OCI-LY1 (cell line): ENCODE measurements at regions not wholly inside any gene's neighbourhood (a gene's known extent, or its start where the extent isn't known, plus 50 kb on each side); places are given as distances from the start of the nearest gene placed in this dataset.

Source experiments
- H2AFZ ChIP-seq: fragments of 200-600 bp; sonication (generic), shearing (Covaris generic); 2 replicates; pipeline ENCODE4 v1.6.0; 2014; ENCODE audit warnings: antibody characterized with exemption, mild to moderate bottlenecking, low read length
- H3F3A ChIP-seq: fragments of 200-600 bp; sonication (generic), shearing (Covaris generic); 2 replicates; pipeline ENCODE4 v1.6.0; 2014; ENCODE audit warnings: mild to moderate bottlenecking, antibody characterized with exemption, low read length, moderate library complexity; ENCODE audit not compliant: insufficient read depth
- H3K27ac ChIP-seq: fragments of 200-600 bp; sonication (generic); 2 replicates; pipeline ENCODE4 v1.5.1; 2014; ENCODE audit warnings: low read length, mixed run types, mild to moderate bottlenecking, low read depth; ENCODE audit not compliant: poor library complexity, severe bottlenecking
- H3K27me3 ChIP-seq: fragments of 200-600 bp; sonication (generic); 2 replicates; pipeline ENCODE4 v1.6.0; 2014; ENCODE audit warnings: antibody characterized with exemption, mild to moderate bottlenecking, low read length, moderate library complexity; ENCODE audit not compliant: insufficient read depth
- H3K36me3 ChIP-seq: fragments of 200-600 bp; sonication (generic); 2 replicates; pipeline ENCODE4 v1.6.1; 2014; ENCODE audit warnings: mild to moderate bottlenecking, antibody characterized with exemption, low read length, moderate library complexity, mixed read lengths; ENCODE audit not compliant: insufficient read depth
- H3K4me1 ChIP-seq: fragments of 200-600 bp; sonication (generic); 2 replicates; pipeline ENCODE4 v1.5.1; 2014; ENCODE audit warnings: mild to moderate bottlenecking, low read length, moderate library complexity; ENCODE audit not compliant: insufficient read depth, severe bottlenecking
- H3K4me2 ChIP-seq: fragments of 200-600 bp; sonication (generic), shearing (Covaris generic); 2 replicates; pipeline ENCODE4 v1.6.1; 2014; ENCODE audit warnings: low read length
- H3K4me3 ChIP-seq: fragments of 200-600 bp; sonication (generic); 2 replicates; pipeline ENCODE4 v1.5.1; 2014; ENCODE audit warnings: low read length, low read depth, mild to moderate bottlenecking, mixed read lengths; ENCODE audit not compliant: poor library complexity, severe bottlenecking
- H3K79me2 ChIP-seq: fragments of 200-600 bp; shearing (Covaris generic); 2 replicates; pipeline ENCODE4 v1.6.1; 2016; ENCODE audit warnings: mixed run types, low read length, mixed read lengths; ENCODE audit not compliant: insufficient read depth
- H3K9ac ChIP-seq: fragments of 200-600 bp; sonication (generic), shearing (Covaris generic); 2 replicates; pipeline ENCODE4 v1.6.1; 2014; ENCODE audit warnings: mild to moderate bottlenecking, low read length, mixed read lengths
- H3K9me2 ChIP-seq: fragments of 200-600 bp; sonication (generic), shearing (Covaris generic); 2 replicates; pipeline ENCODE4 v1.6.1; 2014; ENCODE audit warnings: low read depth, mild to moderate bottlenecking, low read length, mixed read lengths
- H3K9me3 ChIP-seq: fragments of 200-600 bp; shearing (Covaris generic); 2 replicates; pipeline ENCODE4 v1.6.1; 2014; ENCODE audit warnings: low read length, mixed read lengths
- H4K20me1 ChIP-seq: fragments of 200-600 bp; sonication (generic), shearing (Covaris generic); 2 replicates; pipeline ENCODE4 v1.6.0; 2016; ENCODE audit warnings: mild to moderate bottlenecking, low read length; ENCODE audit not compliant: insufficient read depth
- CTCF ChIP-seq: fragments of 200-600 bp; sonication (generic), shearing (Covaris generic); IDR thresholded peaks from 2 replicates; pipeline ENCODE4 v1.5.1; 2017; ENCODE audit warnings: mild to moderate bottlenecking, antibody characterized with exemption, low read length, moderate library complexity, mixed read lengths
- EZH2 ChIP-seq: fragments of 200-600 bp; sonication (generic), shearing (Covaris generic); IDR thresholded peaks from 2 replicates; pipeline ENCODE4 v1.8.0; 2017; ENCODE audit warnings: borderline replicate concordance, mixed run types, mild to moderate bottlenecking, antibody characterized with exemption, low read length, moderate library complexity, mixed read lengths

- Histone ChIP-seq H3K27ac (no peak overlapping the region), H3K36me3 (no peaks in the 10 kb centered on the region), H3K4me1 (no peaks in the 10 kb centered on the region), H3K9ac (no peak overlapping the region), H3K4me3 (no peak overlapping the region), H3K9me3 (no peaks in the 10 kb centered on the region), H4K20me1 (no peaks in the 10 kb centered on the region), H3K27me3 (no peaks in the 10 kb centered on the region), H3F3A (no peaks in the 10 kb centered on the region), H3K79me2 (no peaks in the 10 kb centered on the region), H2AFZ (no peak overlapping the region), H3K4me2 (no peak overlapping the region), H3K9me2 (no peaks in the 10 kb centered on the region)
- TF ChIP-seq EZH2 (no peak), CTCF (no peak)
These were observed 1246.0 kb upstream of the ACVR2A start for GRCh38 chr2:146598791-146599190.

GRCh38 chr2:146597291-146597690 is 1247.5 kb upstream of the ACVR2A start:
- no peak overlapping the region for H3K9ac ChIP-seq
- H3K4me1 ChIP-seq = no peaks in the 10 kb centered on the region
- H3K36me3 ChIP-seq = no peaks in the 10 kb centered on the region
- no peak overlapping the region for H2AFZ ChIP-seq
- no peaks in the 10 kb centered on the region for H3K9me3 ChIP-seq
- H3K79me2 ChIP-seq = no peaks in the 10 kb centered on the region
- H3K4me2 ChIP-seq = no peak overlapping the region
- H3K27me3 ChIP-seq = no peaks in the 10 kb centered on the region
- no peak overlapping the region for H3K4me3 ChIP-seq
- H3K9me2 ChIP-seq = no peaks in the 10 kb centered on the region
- no peaks in the 10 kb centered on the region for H4K20me1 ChIP-seq
- no peaks in the 10 kb centered on the region for H3F3A ChIP-seq
- H3K27ac ChIP-seq = no peak overlapping the region
- TF ChIP-seq CTCF = no peak

GRCh38 chr2:146591908-146592307 is 1252.9 kb upstream of the ACVR2A start:
- no peak overlapping the region for H3K4me2 ChIP-seq
- H3K27me3 ChIP-seq = no peaks in the 10 kb centered on the region
- H3K9me2 ChIP-seq = no peaks in the 10 kb centered on the region
- H4K20me1 ChIP-seq = no peaks in the 10 kb centered on the region
- H3K27ac ChIP-seq = no peak overlapping the region
- no peak overlapping the region for H3K4me3 ChIP-seq
- no peaks in the 10 kb centered on the region for H3K36me3 ChIP-seq
- no peaks in the 10 kb centered on the region for H3K9me3 ChIP-seq
- H2AFZ ChIP-seq = no peak overlapping the region
- no peaks in the 10 kb centered on the region for H3K79me2 ChIP-seq
- no peaks in the 10 kb centered on the region for H3K4me1 ChIP-seq
- no peaks in the 10 kb centered on the region for H3F3A ChIP-seq
- H3K9ac ChIP-seq = no peak overlapping the region
- TF ChIP-seq CTCF = no peak
- TF ChIP-seq EZH2 = no peak
